GM21381 (cell line): ENCODE measurements at regions not wholly inside any gene's neighbourhood (a gene's known extent, or its start where the extent isn't known, plus 50 kb on each side); places are given as distances from the start of the nearest gene placed in this dataset.
"Not testable (repeated sequence)": the region's sequence is repeated elsewhere in the genome, so short reads cannot be mapped to it uniquely, and the experiment has no call there.

Source experiments
- ATAC-seq: cut with Tn5 transposase; IDR thresholded peaks from one replicate; pipeline ENCODE4 v1.9.1; 2021; ENCODE audit warnings: mild to moderate bottlenecking, moderate library complexity; ENCODE audit not compliant: unreplicated experiment

DNA sequence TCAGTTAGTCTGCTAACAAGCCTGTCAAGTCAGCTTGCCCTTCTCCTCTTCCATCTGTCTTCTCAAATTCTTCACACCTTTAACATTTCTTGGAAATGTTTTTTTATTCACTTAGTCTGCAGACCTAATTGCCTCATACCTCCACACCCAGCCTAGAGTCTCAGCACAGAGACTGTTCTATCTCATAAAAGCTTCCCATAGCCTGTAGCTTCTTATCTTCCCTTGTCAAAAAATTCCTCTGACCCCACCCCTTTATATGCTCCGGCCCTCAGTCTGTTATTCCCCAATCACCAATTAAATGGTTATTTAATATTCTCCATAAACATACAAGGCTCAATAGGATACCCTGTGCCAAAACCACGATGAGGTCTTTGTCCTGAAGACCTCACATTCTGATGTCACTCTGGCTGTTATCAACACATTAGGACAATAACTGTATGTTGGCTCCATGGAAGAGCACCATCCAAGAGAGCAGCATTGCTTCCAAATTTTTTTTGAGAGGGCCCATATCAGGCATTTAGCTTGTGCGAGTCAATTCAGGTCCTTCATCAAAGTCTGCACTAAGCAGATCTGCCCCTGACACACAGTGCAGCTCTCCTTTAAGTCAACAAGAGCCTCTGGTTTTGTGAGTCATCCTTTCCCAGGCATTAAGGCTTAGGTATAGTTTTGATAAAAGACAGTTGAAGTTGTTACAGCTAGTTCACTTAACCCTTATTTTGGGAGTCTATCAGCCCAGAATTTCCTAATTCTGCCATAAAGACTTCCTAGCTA lies 83.2 kb upstream of the TBX18 start:
- ATAC-seq = no peak

DNA sequence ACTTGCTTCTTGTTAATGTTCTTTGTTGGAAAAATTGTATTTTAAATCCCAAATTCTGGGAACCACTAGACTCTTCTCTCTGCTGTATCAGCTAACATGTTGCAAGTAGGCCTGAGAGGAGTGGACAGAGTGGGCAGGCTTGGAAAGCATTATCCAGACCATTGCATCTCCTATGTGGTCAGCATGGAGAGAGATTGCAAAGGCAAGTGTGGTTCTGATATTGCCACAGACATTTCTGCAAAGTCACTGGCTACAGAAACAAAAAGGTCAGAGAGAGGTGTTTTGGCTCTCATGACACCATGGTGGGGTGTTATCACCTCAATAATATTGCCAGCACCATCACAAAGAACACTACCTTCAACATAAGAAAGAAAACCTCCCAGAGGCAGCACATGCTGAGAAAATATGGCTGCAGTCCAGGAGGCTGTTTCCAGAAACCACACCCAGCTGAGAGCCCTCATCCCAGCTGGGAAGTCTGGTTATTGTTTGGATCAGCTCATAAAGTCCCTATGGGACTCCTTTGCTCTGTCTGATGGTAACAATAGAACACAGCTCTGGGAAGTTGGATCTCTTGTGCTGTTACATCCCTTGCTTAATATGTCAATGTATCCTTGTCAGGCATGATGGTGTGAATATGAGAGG lies 78.2 kb upstream of the TBX18 start:
- ATAC-seq = no peak

DNA sequence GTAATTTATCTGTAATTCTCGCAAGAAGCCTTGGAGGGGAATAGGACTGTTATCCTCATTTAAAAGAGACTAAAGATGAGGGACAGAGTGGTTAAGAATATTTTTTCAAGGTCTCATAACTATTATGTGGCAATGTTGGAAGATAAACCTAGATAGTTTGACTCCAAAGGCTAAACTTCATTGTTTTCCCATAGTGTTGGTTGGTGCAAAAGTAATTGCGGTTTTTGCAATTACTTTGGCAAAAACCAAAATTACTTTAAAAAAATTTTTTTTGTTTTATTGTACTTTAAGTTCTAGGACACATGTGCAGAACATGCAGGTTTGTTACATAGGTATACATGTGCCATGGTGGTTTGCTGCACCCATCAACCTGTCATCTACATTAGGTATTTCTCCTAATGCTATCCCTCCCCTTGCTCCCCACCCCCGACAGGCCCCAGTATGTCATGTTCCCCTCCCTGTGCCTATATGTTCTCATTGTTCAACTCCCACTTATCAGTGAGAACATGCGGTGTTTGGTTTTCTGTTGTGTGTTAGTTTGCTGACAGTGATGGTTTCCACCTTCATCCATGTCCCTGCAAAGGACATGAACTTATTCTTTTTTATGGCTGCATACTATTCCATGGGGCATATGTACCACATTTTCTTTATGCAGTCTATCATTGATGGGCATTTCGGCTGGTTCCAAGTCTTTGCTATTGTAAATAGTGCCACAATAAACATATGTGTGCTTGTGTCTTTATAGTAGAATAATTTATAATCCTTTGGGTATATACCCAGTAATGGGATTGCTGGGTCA lies 72.9 kb upstream of the TBX18 start:
- ATAC-seq = not testable (repeated sequence)

DNA sequence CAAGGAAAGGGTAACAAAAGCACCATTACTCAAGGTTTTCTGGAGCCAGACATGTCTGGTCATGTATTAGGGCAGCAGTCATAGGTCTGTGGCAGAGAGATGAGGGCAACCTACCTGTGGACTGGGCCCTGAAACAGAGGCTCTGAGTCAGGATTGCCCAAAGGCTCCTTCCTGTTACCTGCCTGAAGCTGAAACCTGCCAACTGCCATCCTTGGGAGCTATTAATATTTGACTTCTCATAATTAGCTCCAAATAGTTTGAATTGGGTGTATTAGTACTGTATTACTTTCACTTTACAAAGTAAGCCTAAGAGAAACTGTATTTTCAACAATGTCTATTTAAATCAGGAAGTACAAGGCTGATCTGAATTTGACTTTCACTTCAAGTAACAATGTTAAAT lies 72.0 kb upstream of the TBX18 start:
- no peak for ATAC-seq

DNA sequence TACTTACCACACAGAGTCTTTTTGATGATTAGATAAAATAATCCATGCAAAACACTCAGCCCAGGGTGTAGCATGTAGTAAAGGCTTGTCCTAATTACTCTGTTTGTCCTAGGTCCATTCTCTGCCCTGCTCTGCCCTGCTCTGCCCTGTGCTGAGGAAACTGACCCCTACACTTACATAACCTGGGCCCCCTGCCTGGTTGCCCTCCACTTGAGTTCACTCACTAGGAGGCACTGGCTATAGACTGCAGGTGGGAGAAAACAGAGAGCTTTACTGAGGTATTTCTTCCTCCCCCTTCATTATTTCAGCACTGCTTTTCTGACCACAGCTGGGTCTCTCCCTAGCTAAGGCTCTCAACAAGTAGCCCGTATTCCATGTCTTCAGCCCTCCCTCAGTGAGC lies 70.9 kb upstream of the TBX18 start:
- ATAC-seq = no peak

DNA sequence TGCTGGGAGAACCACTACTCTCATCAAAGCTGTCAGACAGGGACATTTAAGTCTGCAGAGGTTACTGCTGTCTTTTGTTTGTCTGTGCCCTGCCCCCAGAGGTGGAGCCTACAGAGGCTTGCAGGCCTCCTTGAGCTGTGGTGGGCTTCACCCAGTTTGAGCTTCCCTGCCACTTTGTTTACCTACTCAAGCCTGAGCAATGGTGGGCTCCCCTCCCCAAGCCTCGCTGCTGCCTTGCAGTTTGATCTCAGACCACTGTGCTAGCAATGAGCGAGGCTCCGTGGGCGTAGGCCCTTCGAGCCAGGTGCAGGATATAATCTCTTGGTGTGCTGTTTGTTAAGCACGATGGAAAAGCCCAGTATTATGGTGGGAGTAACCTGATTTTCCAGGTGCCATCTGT lies 67.5 kb upstream of the TBX18 start:
- ATAC-seq = not testable (repeated sequence)

DNA sequence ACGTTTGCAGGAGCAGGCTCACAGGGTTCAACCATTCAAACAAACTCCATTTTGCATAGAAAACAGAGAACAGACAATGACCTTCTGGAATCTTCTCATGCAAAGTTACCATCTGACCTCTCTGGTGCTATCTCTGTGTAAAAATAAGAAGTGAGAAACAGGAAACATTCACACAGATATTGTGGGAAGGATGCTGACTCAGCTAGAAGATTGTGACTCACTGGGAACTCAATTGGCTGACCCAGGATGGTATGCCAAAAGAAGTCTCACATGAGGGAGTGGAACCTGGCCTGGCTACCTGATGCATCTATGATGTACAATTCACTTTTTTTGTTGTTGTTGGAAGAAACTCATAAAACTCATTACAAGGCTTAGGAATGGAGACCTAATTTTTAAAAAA lies 61.1 kb upstream of the TBX18 start:
- ATAC-seq = no peak

DNA sequence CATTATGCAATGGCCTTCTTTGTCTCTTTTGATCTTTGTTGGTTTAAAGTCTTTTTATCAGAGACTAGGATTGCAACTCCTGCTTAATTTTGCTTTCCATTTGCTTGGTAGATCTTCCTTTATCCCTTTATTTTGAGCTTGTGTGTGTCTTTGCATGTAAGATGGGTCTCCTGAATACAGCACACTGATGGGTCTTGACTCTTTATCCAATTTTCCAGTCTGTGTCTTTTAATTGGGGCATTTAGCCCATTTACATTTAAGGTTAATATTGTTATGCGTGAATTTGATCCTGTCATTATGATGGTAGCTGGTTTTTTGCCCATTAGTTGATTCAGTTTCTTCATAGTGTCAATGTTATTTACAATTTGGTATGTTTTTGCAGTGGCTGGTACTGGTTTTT lies 56.9 kb upstream of the TBX18 start:
- not testable (repeated sequence) for ATAC-seq

DNA sequence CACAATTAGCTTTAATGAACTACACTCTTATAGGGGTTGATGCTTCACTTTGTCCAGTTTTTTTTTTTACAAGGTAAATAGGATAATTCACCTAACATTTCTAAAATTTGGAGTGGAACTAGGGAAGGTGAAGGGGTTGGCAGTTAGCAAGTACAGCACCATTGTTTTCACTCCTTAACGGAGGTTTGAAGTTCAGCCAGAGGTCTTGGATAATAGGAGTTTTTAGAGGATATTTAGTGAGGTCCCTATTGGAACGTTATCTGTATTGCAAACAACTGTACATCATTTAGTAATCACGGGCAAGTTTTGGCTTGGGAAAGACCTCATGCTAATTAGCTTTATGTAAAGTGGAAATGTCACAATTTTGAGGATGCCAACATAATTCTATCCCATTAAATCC lies 52.3 kb upstream of the TBX18 start:
- ATAC-seq = no peak

DNA sequence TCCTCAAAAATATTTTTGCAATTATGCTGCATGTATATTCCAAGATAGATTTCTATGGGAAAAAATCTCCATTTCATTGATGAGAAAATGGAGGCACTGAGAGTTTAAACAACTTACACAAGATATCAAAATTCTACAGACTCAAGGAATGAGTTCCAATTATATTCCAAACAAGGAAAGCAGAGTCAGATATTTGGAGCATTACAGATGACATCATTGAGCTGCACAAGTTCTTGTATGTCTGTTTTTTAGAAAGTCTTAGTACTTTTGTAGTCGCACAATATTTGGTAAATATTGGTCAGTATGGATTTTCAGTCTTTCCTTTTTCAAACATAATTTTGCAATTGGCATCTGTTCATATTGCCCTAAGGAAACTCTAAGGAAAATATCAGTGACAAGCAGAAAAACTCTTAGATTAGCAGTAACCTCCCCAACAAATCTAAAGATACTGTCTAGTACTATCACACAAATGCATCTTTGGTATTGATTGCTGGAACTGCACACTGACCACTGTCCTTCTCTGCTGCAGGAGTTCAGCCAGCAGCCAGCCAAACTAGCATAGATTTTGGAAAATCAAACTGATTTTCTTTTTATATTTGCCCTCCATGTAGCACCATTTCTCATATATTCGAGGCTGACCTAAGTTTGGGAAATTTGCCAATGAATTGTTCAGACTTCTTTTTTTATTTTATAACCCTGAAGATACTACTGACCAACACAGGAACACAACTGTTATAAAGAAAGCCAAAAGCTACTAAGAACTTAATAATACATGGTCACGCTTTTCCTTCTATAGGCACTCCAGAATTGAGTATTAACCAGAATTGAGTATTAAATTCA lies 51.7 kb upstream of the TBX18 start:
- no peak for ATAC-seq
